ENCODE measurements at regions not wholly inside any gene's neighbourhood (a gene's known extent, or its start where the extent isn't known, plus 50 kb on each side); places are given as distances from the start of the nearest gene placed in this dataset.

- TF ChIP-seq EGR1 (conservative IDR thresholded peaks at IDR 0.05) (no peak), SMC3 (conservative IDR thresholded peaks at IDR 0.05; ENCODE audit: insufficient read depth, low read depth, low read length) (no peak)
These were observed 89.8 kb upstream of the AKR1E2 start for GRCh38 chr10:4736183-4736582.

Data from K562 (cell line).